DND-41 (cell line): ENCODE measurements at regions not wholly inside any gene's neighbourhood (a gene's known extent, or its start where the extent isn't known, plus 50 kb on each side); places are given as distances from the start of the nearest gene placed in this dataset.

ENCODE experiments used
- ATAC-seq: fragments of 200-7000 bp; cut with Tn5 transposase; 3 replicates; pipeline ENCODE4 v1.9.1; 2021; ENCODE audit warnings: low read depth; ENCODE audit not compliant: insufficient read depth
- DNase-seq: peaks from one replicate; pipeline ENCODE4 v3.0.0-alpha.2; 2020
- H2AFZ ChIP-seq: 2 replicates; pipeline ENCODE4 v1.6.0; 2012; ENCODE audit warnings: low read depth, low read length
- H3K27ac ChIP-seq: 2 replicates; pipeline ENCODE4 v1.5.1; 2012; ENCODE audit warnings: low read length, inconsistent platforms
- H3K27me3 ChIP-seq: fragments of 200-600 bp; sonication (generic); 2 replicates; pipeline ENCODE4 v1.6.0; 2012; ENCODE audit warnings: low read length, mild to moderate bottlenecking, inconsistent platforms; ENCODE audit not compliant: insufficient read depth, poor library complexity
- H3K36me3 ChIP-seq: 2 replicates; pipeline ENCODE4 v1.5.1; 2012; ENCODE audit warnings: low read length, inconsistent platforms; ENCODE audit not compliant: insufficient read depth
- H3K4me1 ChIP-seq: 2 replicates; pipeline ENCODE4 v1.5.1; 2012; ENCODE audit warnings: mild to moderate bottlenecking, low read length; ENCODE audit not compliant: insufficient read depth
- H3K4me2 ChIP-seq: 2 replicates; pipeline ENCODE4 v1.6.0; 2012; ENCODE audit warnings: mild to moderate bottlenecking, moderate library complexity, low read length, inconsistent platforms; ENCODE audit not compliant: insufficient read depth
- H3K4me3 ChIP-seq, 2 experiments: fragments of 200-600 bp in 1 of 2; shearing (Covaris generic) in 1 of 2; 2 replicates each; pipeline ENCODE4 v1.5.1; 2012 to 2016; ENCODE audit warnings: inconsistent platforms in 2 of 2, low read length in 2 of 2, mild to moderate bottlenecking in 2 of 2, low read depth in 1 of 2, moderate library complexity in 1 of 2
- H3K79me2 ChIP-seq: 2 replicates; pipeline ENCODE4 v1.6.0; 2012; ENCODE audit warnings: low read length, inconsistent platforms; ENCODE audit not compliant: insufficient read depth
- H3K9ac ChIP-seq: 2 replicates; pipeline ENCODE4 v1.6.0; 2012; ENCODE audit warnings: low read depth, mild to moderate bottlenecking, inconsistent platforms, low read length, moderate library complexity
- H3K9me3 ChIP-seq: 2 replicates; pipeline ENCODE4 v1.5.1; 2012; ENCODE audit warnings: low read length, moderate library complexity, mild to moderate bottlenecking, inconsistent platforms; ENCODE audit not compliant: insufficient read depth, severe bottlenecking
- H4K20me1 ChIP-seq: 2 replicates; pipeline ENCODE4 v1.6.0; 2012; ENCODE audit warnings: low read length; ENCODE audit not compliant: insufficient read depth
- EZH2 ChIP-seq: IDR thresholded peaks from 3 replicates; pipeline ENCODE4 v1.6.1; 2012; ENCODE audit warnings: borderline replicate concordance, low read depth, mild to moderate bottlenecking, moderate library complexity, low read length, inconsistent platforms; ENCODE audit not compliant: severe bottlenecking
- TF ChIP-seq, protein P1 (sequence below): IDR thresholded peaks from 2 replicates; pipeline ENCODE4 v1.5.1; 2012; ENCODE audit warnings: borderline replicate concordance, low read length, moderate library complexity, mild to moderate bottlenecking; ENCODE audit not compliant: poor library complexity, severe bottlenecking; ENCODE audit errors: extremely low read depth

DNA sequence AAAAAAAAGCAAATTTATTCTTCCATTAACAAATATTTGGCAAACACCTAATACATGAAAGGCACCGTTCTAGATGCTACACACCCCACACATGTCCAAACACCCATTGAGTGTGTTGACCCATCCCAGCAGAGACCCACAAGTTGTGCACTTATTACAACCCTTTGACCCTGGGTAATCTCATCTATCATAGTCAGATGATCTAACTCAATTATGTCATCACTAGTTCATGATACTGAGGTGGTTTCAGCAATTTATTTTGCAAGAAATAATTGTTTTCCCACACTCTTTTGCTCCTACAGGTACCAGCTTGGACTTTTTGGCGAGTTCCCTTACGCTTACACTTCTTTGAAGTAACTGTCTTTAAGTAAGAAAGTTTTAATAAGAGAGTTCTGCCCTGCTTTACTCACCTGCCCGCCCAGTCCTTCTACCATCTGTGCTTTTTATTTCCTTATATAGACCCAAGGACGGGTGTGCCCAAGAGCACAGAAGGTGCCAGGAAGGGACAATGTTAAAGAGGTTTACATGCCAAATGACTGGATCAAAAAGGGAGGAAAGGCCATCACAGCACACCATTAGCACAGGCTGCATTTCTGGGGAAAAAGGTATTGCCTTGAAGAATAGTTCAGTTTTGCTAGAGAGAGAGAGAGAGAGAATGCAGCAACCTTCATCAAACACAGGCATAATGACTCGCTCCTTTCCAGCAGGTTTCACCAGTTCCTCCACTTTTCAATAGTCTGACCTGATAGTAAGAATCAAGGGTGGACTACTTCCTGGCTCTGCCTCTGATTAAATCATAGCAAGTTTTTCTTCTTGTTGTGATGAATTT, 54.5 kb upstream of the ATP11B start:
- H3K9ac ChIP-seq, result no peak overlapping the region
- H3K36me3 ChIP-seq, result no peaks in the 10 kb centered on the region
- no peak overlapping the region for H3K27ac ChIP-seq
- no peak overlapping the region for H3K4me2 ChIP-seq
- TF ChIP-seq, protein P1, sequence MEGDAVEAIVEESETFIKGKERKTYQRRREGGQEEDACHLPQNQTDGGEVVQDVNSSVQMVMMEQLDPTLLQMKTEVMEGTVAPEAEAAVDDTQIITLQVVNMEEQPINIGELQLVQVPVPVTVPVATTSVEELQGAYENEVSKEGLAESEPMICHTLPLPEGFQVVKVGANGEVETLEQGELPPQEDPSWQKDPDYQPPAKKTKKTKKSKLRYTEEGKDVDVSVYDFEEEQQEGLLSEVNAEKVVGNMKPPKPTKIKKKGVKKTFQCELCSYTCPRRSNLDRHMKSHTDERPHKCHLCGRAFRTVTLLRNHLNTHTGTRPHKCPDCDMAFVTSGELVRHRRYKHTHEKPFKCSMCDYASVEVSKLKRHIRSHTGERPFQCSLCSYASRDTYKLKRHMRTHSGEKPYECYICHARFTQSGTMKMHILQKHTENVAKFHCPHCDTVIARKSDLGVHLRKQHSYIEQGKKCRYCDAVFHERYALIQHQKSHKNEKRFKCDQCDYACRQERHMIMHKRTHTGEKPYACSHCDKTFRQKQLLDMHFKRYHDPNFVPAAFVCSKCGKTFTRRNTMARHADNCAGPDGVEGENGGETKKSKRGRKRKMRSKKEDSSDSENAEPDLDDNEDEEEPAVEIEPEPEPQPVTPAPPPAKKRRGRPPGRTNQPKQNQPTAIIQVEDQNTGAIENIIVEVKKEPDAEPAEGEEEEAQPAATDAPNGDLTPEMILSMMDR, result no peak
- no peaks in the 10 kb centered on the region for H3K4me1 ChIP-seq
- ATAC-seq (no peak), DNase-seq (no peak)
- H3K9me3 ChIP-seq, result no peaks in the 10 kb centered on the region
- no peak overlapping the region for H2AFZ ChIP-seq
- H4K20me1 ChIP-seq, result no peaks in the 10 kb centered on the region
- H3K79me2 ChIP-seq, result no peaks in the 10 kb centered on the region
- H3K27me3 ChIP-seq, result peaks cover 9% of the 10 kb centered on the region
- H3K4me3 ChIP-seq, result no peak overlapping the region

GRCh38 chr3:182739619-182740018, 53.7 kb upstream of the ATP11B start:
- Histone ChIP-seq H3K27ac (no peak overlapping the region), H3K9ac (no peak overlapping the region), H3K27me3 (peaks cover 5% of the 10 kb centered on the region), H3K4me2 (no peak overlapping the region), H3K79me2 (no peaks in the 10 kb centered on the region), H2AFZ (no peak overlapping the region), H3K4me3 (no peak overlapping the region), H3K4me1 (no peaks in the 10 kb centered on the region), H3K9me3 (no peaks in the 10 kb centered on the region), H3K36me3 (no peaks in the 10 kb centered on the region), H4K20me1 (no peaks in the 10 kb centered on the region)
- TF ChIP-seq EZH2, result no peak
- TF ChIP-seq, protein P1, result no peak
- ATAC-seq (no peak), DNase-seq (no peak)

DNA sequence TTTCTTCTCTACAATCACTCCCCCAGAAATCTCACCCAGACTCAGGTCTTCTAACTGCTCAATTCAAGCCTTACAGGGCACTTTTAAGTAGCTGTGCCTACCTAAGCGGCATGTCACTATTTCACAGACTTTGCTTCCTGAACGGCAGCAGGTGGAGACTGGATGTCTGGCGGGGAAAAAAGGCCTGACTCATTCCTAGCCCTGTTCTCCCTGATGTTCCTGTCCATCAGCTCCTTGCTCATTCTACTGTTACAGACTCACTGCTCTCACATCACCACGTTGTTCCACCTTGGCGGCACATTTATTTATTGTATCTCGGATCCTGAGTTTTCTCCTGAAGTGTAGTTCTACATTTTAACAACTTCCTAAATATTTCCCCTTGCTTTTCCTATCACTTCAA, 52.6 kb upstream of the ATP11B start:
- peaks cover 5% of the 10 kb centered on the region for H3K27me3 ChIP-seq
- H3K79me2 ChIP-seq, result no peaks in the 10 kb centered on the region
- no peak overlapping the region for H3K27ac ChIP-seq
- H3K4me2 ChIP-seq, result no peak overlapping the region
- H4K20me1 ChIP-seq, result no peaks in the 10 kb centered on the region
- no peak for ATAC-seq
- no peaks in the 10 kb centered on the region for H3K36me3 ChIP-seq
- no peak overlapping the region for H2AFZ ChIP-seq
- H3K9ac ChIP-seq, result no peak overlapping the region
- no peak for DNase-seq
- H3K4me3 ChIP-seq, result no peak overlapping the region
- H3K9me3 ChIP-seq, result no peaks in the 10 kb centered on the region
- no peaks in the 10 kb centered on the region for H3K4me1 ChIP-seq
- no peak for TF ChIP-seq EZH2
- TF ChIP-seq, protein P1, result no peak
